A549 (cell line): ENCODE measurements at regions not wholly inside any gene's neighbourhood (a gene's known extent, or its start where the extent isn't known, plus 50 kb on each side); places are given as distances from the start of the nearest gene placed in this dataset.
"Not testable (repeated sequence)": the region's sequence is repeated elsewhere in the genome, so short reads cannot be mapped to it uniquely, and the experiment has no call there.

Source experiments
- BHLHE40 ChIP-seq: IDR thresholded peaks from 2 replicates; pipeline ENCODE4 v1.6.1; 2012; ENCODE audit warnings: low read depth, low read length, inconsistent platforms
- JUN ChIP-seq, 2 experiments: fragments of >200 bp; sonication (Bioruptor Twin); formaldehyde crosslinking; IDR thresholded peaks; 2 replicates in 1 of 2; 3 replicates in 1 of 2; pipeline ENCODE4 v1.6.1; 2016 to 2017
- KDM5A ChIP-seq: fragments of 200-600 bp; sonication (generic); IDR thresholded peaks from 2 replicates; pipeline ENCODE4 v1.6.1; 2016; ENCODE audit warnings: antibody characterized with exemption, mild to moderate bottlenecking
- MYC ChIP-seq: IDR thresholded peaks from 2 replicates; pipeline ENCODE4 v1.6.1; 2012; ENCODE audit warnings: mild to moderate bottlenecking, inconsistent platforms, low read length, improper control_type of control experiment, borderline replicate concordance
- NPAS2 ChIP-seq: fragments of 250-450 bp; sonication (Bioruptor Pico); IDR thresholded peaks from 2 replicates; pipeline ENCODE4 v1.8.0; 2022; ENCODE audit warnings: mild to moderate bottlenecking, moderate library complexity, borderline replicate concordance
- POLR2A ChIP-seq: IDR thresholded peaks from 2 replicates; pipeline ENCODE4 v1.6.1; 2012; ENCODE audit warnings: mild to moderate bottlenecking, low read length
- POLR2AphosphoS2 ChIP-seq: conservative IDR thresholded peaks from 2 replicates; pipeline ENCODE4 v1.6.1; 2012; ENCODE audit warnings: low read length, improper control_type of control experiment, inconsistent platforms
- RARB ChIP-seq: fragments of 250-450 bp; sonication (Bioruptor Pico); IDR thresholded peaks from 2 replicates; pipeline ENCODE4 v1.8.0; 2021; ENCODE audit warnings: mild to moderate bottlenecking, moderate library complexity
- TF ChIP-seq, protein P1 (sequence below): fragments of >200 bp; sonication (Bioruptor Twin); formaldehyde crosslinking; IDR thresholded peaks from 3 replicates; pipeline ENCODE4 v1.5.1; 2016

DNA sequence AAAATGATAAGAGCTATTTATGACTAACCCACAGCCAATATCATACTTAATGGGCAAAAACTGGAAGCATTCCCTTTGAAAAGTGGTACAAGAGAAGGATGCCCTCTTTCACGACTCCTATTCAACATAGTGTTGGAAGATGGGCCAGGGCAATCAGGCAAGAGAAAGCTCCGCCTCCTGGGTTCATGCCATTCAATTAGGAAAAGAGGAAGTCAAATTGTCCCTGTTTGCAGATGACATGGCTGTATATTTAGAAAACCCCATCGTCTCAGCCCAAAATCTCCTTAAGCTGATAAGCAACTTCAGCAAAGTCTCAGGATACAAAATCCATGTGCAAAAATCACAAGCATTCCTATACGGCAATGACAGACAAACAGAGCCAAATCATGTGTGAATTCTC is 86.4 kb upstream of the TERB2 start:
- TF ChIP-seq RARB; JUN (IDR thresholded peaks at IDR 0.05); POLR2A; KDM5A; NPAS2 (CRISPR knock-in tag); POLR2AphosphoS2; MYC; BHLHE40: not testable (repeated sequence)
- TF ChIP-seq, protein P1, sequence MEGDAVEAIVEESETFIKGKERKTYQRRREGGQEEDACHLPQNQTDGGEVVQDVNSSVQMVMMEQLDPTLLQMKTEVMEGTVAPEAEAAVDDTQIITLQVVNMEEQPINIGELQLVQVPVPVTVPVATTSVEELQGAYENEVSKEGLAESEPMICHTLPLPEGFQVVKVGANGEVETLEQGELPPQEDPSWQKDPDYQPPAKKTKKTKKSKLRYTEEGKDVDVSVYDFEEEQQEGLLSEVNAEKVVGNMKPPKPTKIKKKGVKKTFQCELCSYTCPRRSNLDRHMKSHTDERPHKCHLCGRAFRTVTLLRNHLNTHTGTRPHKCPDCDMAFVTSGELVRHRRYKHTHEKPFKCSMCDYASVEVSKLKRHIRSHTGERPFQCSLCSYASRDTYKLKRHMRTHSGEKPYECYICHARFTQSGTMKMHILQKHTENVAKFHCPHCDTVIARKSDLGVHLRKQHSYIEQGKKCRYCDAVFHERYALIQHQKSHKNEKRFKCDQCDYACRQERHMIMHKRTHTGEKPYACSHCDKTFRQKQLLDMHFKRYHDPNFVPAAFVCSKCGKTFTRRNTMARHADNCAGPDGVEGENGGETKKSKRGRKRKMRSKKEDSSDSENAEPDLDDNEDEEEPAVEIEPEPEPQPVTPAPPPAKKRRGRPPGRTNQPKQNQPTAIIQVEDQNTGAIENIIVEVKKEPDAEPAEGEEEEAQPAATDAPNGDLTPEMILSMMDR: not testable (repeated sequence)
